ENCODE measurements at regions not wholly inside any gene's neighbourhood (a gene's known extent, or its start where the extent isn't known, plus 50 kb on each side); places are given as distances from the start of the nearest gene placed in this dataset.

DNA sequence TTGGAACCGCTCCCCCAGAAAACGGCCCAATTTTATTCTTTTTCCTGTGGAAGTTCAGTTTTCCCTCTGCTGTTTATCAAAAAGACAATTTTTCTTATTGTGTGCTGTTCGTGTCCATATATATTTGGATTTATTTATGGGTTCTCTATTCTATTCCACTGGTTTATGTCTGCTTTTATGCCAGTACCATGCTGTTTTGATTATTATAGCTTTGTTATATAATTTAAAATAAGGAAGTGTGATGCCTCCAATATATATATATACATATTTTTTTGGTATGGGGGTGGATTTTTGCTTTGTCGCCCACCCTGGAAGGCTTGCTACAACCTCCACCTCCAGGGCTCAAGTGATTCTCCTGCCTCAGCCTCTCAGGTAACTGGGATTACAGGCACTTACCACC lies 103.3 kb downstream of the TFAP2B start:
- H3K36me3 ChIP-seq (ENCODE audit: control insufficient read depth, insufficient read depth, low read length) = no peaks in the 10 kb centered on the region
- H3K27ac ChIP-seq = no peak overlapping the region

DNA sequence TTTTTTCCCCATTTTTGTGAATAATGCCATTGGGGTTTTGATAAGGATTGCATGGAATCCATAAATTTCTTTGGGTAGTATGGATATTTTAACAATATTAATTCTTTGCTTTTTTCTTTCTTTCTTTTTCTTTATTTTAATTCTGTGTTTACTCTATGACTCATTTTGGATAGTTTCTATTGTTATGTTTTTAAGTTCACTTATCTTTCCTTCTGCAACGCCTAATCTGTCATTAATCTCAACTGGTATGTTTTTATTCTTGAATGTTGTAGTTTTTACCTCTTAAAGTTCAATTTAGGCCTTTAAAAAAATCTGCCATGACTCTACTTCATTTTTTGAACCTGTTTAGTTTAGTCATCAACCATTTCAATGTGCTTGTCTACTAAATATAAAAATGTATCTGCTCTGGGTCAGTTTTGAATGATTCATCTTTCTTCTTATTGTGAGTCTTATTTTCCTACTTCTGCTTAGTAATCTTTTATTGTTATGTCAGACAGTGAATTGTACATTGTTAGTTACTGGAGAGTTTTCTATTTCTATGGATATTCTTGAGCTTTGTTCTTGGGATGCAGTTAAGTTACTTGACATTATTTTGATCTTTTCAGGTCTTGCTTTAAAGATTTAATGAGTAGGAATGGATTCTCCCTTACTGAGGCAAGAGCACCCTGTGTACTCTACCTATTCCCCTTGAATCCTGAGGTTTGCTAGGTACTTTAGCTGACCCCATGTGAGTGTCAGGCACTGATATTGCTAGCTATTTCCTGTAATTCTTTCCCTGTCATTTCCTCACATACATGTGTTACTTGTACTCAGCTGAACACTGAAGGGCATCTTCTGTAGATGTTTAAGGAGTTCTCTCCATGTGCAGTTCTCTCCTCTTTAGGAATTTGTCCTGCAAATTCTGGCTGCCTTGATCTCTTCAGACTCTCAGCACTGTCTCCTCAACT lies 104.2 kb downstream of the TFAP2B start:
- H3K36me3 ChIP-seq (ENCODE audit: control insufficient read depth, insufficient read depth, low read length) = no peaks in the 10 kb centered on the region
- no peaks in the 10 kb centered on the region for H3K27me3 ChIP-seq (ENCODE audit: control insufficient read depth, insufficient read depth, low read length)
- no peak overlapping the region for H3K9ac ChIP-seq
- H3K4me1 ChIP-seq = no peaks in the 10 kb centered on the region
- H3K4me2 ChIP-seq (ENCODE audit: low read length) = no peak overlapping the region
- H3K9me3 ChIP-seq (ENCODE audit: control insufficient read depth, low read length) = no peaks in the 10 kb centered on the region
- H3K4me3 ChIP-seq (ENCODE audit: low read depth, low read length) = no peak overlapping the region
- H3K27ac ChIP-seq = no peak overlapping the region
- no peaks in the 10 kb centered on the region for H3K79me2 ChIP-seq
- TF ChIP-seq, protein P1, sequence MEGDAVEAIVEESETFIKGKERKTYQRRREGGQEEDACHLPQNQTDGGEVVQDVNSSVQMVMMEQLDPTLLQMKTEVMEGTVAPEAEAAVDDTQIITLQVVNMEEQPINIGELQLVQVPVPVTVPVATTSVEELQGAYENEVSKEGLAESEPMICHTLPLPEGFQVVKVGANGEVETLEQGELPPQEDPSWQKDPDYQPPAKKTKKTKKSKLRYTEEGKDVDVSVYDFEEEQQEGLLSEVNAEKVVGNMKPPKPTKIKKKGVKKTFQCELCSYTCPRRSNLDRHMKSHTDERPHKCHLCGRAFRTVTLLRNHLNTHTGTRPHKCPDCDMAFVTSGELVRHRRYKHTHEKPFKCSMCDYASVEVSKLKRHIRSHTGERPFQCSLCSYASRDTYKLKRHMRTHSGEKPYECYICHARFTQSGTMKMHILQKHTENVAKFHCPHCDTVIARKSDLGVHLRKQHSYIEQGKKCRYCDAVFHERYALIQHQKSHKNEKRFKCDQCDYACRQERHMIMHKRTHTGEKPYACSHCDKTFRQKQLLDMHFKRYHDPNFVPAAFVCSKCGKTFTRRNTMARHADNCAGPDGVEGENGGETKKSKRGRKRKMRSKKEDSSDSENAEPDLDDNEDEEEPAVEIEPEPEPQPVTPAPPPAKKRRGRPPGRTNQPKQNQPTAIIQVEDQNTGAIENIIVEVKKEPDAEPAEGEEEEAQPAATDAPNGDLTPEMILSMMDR (IDR thresholded peaks at IDR 0.05) = no peak
- H2AFZ ChIP-seq = no peak overlapping the region

More for the DNA sequence above, 103.3 kb downstream of the TFAP2B start:
- no peaks in the 10 kb centered on the region for H3K27me3 ChIP-seq (ENCODE audit: control insufficient read depth, insufficient read depth, low read length)
- H3K4me3 ChIP-seq (ENCODE audit: low read depth, low read length) = no peak overlapping the region
- TF ChIP-seq, protein P1 (IDR thresholded peaks at IDR 0.05) = no peak
- no peak overlapping the region for H3K4me2 ChIP-seq (ENCODE audit: low read length)
- no peaks in the 10 kb centered on the region for H3K4me1 ChIP-seq
- no peaks in the 10 kb centered on the region for H3K79me2 ChIP-seq
- no peak overlapping the region for H2AFZ ChIP-seq
- H3K9ac ChIP-seq = no peak overlapping the region
- H3K9me3 ChIP-seq (ENCODE audit: control insufficient read depth, low read length) = no peaks in the 10 kb centered on the region

DNA sequence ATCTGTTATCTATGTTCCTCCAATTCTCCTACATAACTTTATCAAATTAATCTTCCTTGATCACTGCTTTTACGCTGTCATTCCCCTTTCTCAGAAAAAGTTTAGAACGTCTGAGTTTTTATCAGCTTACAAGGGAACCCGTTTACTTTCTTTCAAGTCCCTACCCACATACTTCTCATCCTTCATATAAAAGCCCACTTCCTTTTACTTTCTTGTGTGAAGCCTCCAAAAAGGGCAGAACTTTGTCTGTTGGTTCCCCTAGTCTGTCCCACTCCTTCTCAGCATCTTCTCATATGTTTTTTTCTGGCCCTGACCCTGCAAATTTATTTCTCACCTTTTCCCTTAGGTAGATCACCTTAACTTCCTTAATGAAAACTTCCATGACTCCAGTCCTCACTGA lies 106.1 kb downstream of the TFAP2B start:
- H3K9ac ChIP-seq = no peak overlapping the region
- no peak overlapping the region for H3K27ac ChIP-seq
- H2AFZ ChIP-seq = no peak overlapping the region
- H3K9me3 ChIP-seq (ENCODE audit: control insufficient read depth, low read length) = no peaks in the 10 kb centered on the region
- no peak overlapping the region for H3K4me2 ChIP-seq (ENCODE audit: low read length)
- H3K4me1 ChIP-seq = no peaks in the 10 kb centered on the region
- no peak overlapping the region for H3K4me3 ChIP-seq (ENCODE audit: low read depth, low read length)
- TF ChIP-seq, protein P1 (IDR thresholded peaks at IDR 0.05) = no peak
- no peaks in the 10 kb centered on the region for H3K27me3 ChIP-seq (ENCODE audit: control insufficient read depth, insufficient read depth, low read length)
- H3K79me2 ChIP-seq = no peaks in the 10 kb centered on the region
- H3K36me3 ChIP-seq (ENCODE audit: control insufficient read depth, insufficient read depth, low read length) = no peaks in the 10 kb centered on the region

DNA sequence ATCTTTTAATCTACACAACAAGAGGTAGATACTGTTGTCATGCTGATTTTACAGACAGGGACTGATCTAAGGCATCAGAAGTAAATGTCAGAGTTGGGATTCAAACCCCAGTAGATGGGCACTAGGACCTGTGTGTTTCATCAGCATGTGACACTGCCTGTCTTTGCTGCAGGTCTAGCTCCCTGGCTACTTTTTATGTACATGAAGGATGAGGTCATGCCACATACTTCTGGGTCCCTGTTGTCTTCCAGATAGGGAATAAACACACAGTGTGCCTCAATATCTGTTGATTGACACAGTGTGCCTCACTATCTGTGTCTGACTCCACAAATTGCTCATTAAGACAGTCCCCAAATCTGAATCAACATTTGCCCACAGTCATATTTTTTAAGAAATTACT lies 106.9 kb downstream of the TFAP2B start:
- no peak overlapping the region for H3K27ac ChIP-seq
- H3K9ac ChIP-seq = no peak overlapping the region
- H3K27me3 ChIP-seq (ENCODE audit: control insufficient read depth, insufficient read depth, low read length) = no peaks in the 10 kb centered on the region
- H3K36me3 ChIP-seq (ENCODE audit: control insufficient read depth, insufficient read depth, low read length) = no peaks in the 10 kb centered on the region
- H3K9me3 ChIP-seq (ENCODE audit: control insufficient read depth, low read length) = no peaks in the 10 kb centered on the region
- H3K4me2 ChIP-seq (ENCODE audit: low read length) = no peak overlapping the region
- no peaks in the 10 kb centered on the region for H3K79me2 ChIP-seq
- no peaks in the 10 kb centered on the region for H3K4me1 ChIP-seq
- no peak overlapping the region for H2AFZ ChIP-seq
- H3K4me3 ChIP-seq (ENCODE audit: low read depth, low read length) = no peak overlapping the region
- TF ChIP-seq, protein P1 (IDR thresholded peaks at IDR 0.05) = no peak

DNA sequence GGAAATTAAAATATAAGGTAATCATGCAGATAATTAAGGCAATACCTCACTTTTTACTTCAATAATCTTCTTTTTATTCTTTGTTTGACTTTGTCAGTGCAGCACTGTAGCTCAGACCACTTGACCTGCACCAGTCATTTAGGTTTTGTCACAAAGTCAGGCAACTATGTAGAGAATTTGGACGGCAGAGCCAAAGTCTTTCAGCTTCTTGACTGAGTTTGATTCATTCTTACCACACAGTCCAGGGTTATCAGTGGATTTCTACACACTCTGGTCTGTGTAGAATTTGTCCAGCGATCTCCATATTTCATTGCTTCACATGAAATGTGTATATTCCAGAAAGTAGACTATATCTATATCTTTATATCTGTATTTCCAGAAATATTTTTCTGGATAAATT lies 107.3 kb downstream of the TFAP2B start:
- no peaks in the 10 kb centered on the region for H3K27me3 ChIP-seq (ENCODE audit: control insufficient read depth, insufficient read depth, low read length)
- no peak overlapping the region for H3K27ac ChIP-seq
- H3K9me3 ChIP-seq (ENCODE audit: control insufficient read depth, low read length) = no peaks in the 10 kb centered on the region
- H3K4me1 ChIP-seq = no peaks in the 10 kb centered on the region
- no peaks in the 10 kb centered on the region for H3K36me3 ChIP-seq (ENCODE audit: control insufficient read depth, insufficient read depth, low read length)
- H3K79me2 ChIP-seq = no peaks in the 10 kb centered on the region
- TF ChIP-seq, protein P1 (IDR thresholded peaks at IDR 0.05) = no peak
- H2AFZ ChIP-seq = no peak overlapping the region
- no peak overlapping the region for H3K9ac ChIP-seq
- no peak overlapping the region for H3K4me3 ChIP-seq (ENCODE audit: low read depth, low read length)
- H3K4me2 ChIP-seq (ENCODE audit: low read length) = no peak overlapping the region

Data from parathyroid adenoma (tissue), 2 donors.